ENCODE measurements at regions not wholly inside any gene's neighbourhood (a gene's known extent, or its start where the extent isn't known, plus 50 kb on each side); places are given as distances from the start of the nearest gene placed in this dataset.
A peak's percentile ranks its signal among the peaks of the same experiment; 100 is the strongest.

DNA sequence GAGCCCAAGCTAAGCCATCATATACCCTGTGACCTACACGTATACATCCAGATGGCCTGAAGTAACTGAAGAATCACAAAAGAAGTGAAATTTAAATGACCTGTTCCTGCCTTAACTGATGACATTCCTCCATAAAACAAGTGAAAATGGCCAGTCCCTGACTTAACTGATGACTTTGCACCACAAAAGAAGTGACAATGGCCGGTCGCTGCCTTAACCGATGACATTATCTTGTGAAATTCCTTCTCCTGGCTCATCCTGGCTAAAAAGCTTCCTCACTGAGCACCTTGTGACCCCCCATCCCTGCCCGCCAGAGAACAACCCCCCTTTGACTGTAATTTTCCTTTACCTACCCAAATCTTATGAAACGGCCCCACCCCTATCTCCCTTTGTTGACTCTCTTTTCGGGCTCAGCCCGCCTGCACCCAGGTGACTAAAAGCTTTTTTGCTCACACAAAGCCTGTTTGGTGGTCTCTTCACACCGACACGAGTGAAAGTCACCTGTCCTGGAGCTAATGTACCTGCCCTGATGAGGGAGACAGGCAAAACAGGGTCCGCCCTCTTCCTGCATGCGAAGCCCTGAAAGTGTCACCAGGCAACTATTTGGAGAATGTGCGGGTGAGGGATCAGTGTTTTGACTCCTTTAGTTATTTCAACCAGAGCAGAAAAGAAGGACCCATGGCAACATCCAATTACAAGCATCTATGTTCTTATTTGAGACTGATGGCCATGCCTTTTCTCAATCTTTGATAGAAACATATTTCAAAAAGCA lies 266.1 kb downstream of the SMARCA2 start:
- 81 to 86% methylated on average over 13 of the region's 13 CpGs for WGBS, 2 donors
- Histone ChIP-seq H3K27ac (no peak overlapping the region), H3K4me1 (no peaks in the 10 kb centered on the region), H3K9me3 (no peaks in the 10 kb centered on the region), H3K36me3 (no peaks in the 10 kb centered on the region), H3K4me3 (no peak overlapping the region), H3K27me3 (no peaks in the 10 kb centered on the region)
- DNase-seq (no peak), FAIRE-seq (no peak), ATAC-seq (peak in 1 of 4 donors; percentile 35)
- TF ChIP-seq, protein P1, sequence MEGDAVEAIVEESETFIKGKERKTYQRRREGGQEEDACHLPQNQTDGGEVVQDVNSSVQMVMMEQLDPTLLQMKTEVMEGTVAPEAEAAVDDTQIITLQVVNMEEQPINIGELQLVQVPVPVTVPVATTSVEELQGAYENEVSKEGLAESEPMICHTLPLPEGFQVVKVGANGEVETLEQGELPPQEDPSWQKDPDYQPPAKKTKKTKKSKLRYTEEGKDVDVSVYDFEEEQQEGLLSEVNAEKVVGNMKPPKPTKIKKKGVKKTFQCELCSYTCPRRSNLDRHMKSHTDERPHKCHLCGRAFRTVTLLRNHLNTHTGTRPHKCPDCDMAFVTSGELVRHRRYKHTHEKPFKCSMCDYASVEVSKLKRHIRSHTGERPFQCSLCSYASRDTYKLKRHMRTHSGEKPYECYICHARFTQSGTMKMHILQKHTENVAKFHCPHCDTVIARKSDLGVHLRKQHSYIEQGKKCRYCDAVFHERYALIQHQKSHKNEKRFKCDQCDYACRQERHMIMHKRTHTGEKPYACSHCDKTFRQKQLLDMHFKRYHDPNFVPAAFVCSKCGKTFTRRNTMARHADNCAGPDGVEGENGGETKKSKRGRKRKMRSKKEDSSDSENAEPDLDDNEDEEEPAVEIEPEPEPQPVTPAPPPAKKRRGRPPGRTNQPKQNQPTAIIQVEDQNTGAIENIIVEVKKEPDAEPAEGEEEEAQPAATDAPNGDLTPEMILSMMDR (IDR thresholded peaks at IDR 0.05) = no peak
- intact Hi-C loops (cut with DNase I) = no loop called here

DNA sequence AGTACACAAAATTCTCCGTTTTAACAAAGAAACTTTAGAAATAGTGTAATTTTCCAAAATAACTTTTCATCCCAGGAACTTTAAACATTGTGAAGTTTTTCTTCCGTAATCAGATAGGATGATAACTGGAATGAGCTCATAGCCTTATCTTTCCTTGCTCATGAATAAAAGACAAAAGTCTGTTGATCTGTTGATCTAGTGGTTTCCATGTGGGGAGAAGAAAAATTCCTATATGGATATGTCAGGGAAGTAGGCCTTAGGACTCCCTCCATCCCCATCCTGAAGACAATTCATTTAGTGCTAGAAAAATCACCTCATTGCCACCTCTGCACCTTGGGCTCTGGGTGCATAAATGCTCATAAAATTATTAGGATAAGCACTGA lies 266.6 kb downstream of the SMARCA2 start:
- Histone ChIP-seq H3K36me3 (no peaks in the 10 kb centered on the region), H3K4me3 (no peak overlapping the region), H3K27me3 (no peaks in the 10 kb centered on the region), H3K4me1 (peaks cover 0 to under 1% (median 0%) of the 10 kb centered on the region in 3 donors), H3K9me3 (no peaks in the 10 kb centered on the region), H3K27ac (no peak overlapping the region)
- FAIRE-seq (no peak), ATAC-seq (no peak), DNase-seq (no peak)
- WGBS, 2 donors = 82 to 90% methylated on average over 2 of the region's 2 CpGs
- TF ChIP-seq, protein P1 (IDR thresholded peaks at IDR 0.05) = no peak
- intact Hi-C loops (cut with DNase I) = no loop called here

DNA sequence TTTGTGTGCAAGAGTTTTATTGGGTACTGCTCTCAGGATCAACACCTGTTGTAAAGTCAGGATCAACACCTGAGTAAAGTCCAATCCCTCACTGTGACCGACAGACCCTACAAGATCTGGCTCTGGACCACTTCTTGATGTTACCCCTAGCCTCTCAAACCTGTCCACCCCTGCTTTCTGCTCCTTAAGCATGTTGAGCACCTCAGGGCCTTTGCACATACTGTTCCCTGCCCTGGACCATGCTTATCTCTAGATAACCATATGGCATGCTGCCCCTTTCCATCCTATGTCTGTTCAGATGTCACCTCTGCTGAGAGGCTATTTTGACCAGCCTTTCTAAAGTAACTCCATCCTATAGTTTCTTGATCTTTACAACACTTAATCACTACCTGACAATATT lies 269.6 kb downstream of the SMARCA2 start:
- H3K36me3 ChIP-seq = no peaks in the 10 kb centered on the region
- ATAC-seq (no peak), FAIRE-seq (no peak), DNase-seq (no peak)
- no peak overlapping the region for H3K4me3 ChIP-seq
- H3K4me1 ChIP-seq = peaks cover 0 to 6% (median 0%) of the 10 kb centered on the region in 3 donors
- no peaks in the 10 kb centered on the region for H3K9me3 ChIP-seq
- 93 to 96% methylated on average over 1 of the region's 1 CpG for WGBS, 2 donors
- H3K27me3 ChIP-seq = no peaks in the 10 kb centered on the region
- intact Hi-C loops (cut with DNase I) = no loop called here
- TF ChIP-seq, protein P1 (IDR thresholded peaks at IDR 0.05) = no peak
- no peak overlapping the region for H3K27ac ChIP-seq

DNA sequence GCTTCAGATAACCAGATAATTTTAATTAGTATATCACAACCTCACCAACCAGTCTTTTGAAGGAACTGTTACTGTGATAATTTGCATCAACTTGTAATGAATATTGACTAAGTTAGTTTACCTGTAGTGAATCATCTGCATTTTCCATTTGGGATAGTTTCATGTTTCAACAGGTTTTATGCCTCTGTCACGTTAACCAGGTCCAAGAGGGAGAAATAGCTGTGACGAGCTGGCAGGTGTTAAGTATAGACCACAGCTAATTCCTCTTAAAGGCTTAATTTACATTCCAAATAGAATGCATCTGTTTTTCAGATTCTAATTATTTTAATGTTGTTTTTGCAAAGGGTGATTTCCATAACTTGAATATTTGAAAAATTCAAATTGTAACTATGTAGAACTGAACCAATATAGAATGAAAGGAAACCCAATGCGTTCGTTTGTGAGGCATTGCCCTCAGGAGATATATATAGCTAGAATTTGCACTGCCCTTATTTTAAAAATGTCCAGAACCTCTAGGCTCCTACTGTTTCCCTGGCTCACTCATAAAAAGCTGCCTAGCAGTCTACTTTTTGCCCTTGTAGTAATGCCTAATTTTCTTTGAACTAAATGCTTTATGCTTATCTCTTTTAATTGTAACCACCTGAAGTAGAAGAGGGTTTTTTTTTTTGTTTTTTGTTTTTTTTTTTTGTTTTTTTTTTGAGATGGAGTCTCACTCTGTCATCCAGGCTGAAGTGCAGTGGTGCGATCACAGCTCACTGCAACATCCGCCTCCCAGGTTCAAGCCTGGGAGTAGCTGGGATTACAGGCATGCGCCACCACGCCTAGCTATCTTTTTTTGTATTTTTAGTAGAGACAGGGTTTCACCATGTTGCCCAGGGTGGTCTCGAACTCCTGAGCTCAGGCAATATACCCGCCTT lies 270.5 kb downstream of the SMARCA2 start:
- FAIRE-seq = no peak
- H3K4me1 ChIP-seq = peaks cover 0 to 6% (median 0%) of the 10 kb centered on the region in 3 donors
- WGBS, 2 donors = 92 to 93% methylated on average over 10 of the region's 10 CpGs

More for the DNA sequence above, 270.5 kb downstream of the SMARCA2 start:
- H3K4me3 ChIP-seq = no peak overlapping the region
- TF ChIP-seq, protein P1 (IDR thresholded peaks at IDR 0.05) = no peak
- H3K27ac ChIP-seq = no peak overlapping the region
- ATAC-seq (no peak), DNase-seq (no peak)
- no peaks in the 10 kb centered on the region for H3K36me3 ChIP-seq
- intact Hi-C loops (cut with DNase I) = no loop called here
- H3K9me3 ChIP-seq = no peaks in the 10 kb centered on the region
- H3K27me3 ChIP-seq = no peaks in the 10 kb centered on the region

Data from pancreas (tissue), 10 donors.